H9 (cell line): ENCODE measurements at regions not wholly inside any gene's neighbourhood (a gene's known extent, or its start where the extent isn't known, plus 50 kb on each side); places are given as distances from the start of the nearest gene placed in this dataset.

Experiments used
- DNase-seq: peaks from one replicate; pipeline ENCODE4 v3.0.0-alpha.2; 2017
- H2AFZ ChIP-seq: one replicate; pipeline ENCODE4 v1.6.1; 2013; ENCODE audit warnings: mild to moderate bottlenecking, low read length, control low read depth, moderate library complexity
- H2AK5ac ChIP-seq: 2 replicates; pipeline ENCODE4 v1.6.1; 2013; ENCODE audit warnings: low read length, control low read depth, mixed read lengths; ENCODE audit not compliant: insufficient read length
- H2BK120ac ChIP-seq: one replicate; pipeline ENCODE4 v1.6.1; 2013; ENCODE audit warnings: low read depth, mild to moderate bottlenecking, low read length, control low read depth, inconsistent platforms; ENCODE audit not compliant: poor library complexity, severe bottlenecking
- H2BK12ac ChIP-seq: 2 replicates; pipeline ENCODE4 v1.6.1; 2013; ENCODE audit warnings: low read length, control low read depth, mixed read lengths, low read depth; ENCODE audit not compliant: insufficient read length
- H2BK15ac ChIP-seq: 2 replicates; pipeline ENCODE4 v1.6.1; 2013; ENCODE audit warnings: low read depth, low read length, control low read depth
- H2BK20ac ChIP-seq: one replicate; pipeline ENCODE4 v1.6.1; 2013; ENCODE audit warnings: low read depth, mild to moderate bottlenecking, low read length, control low read depth, inconsistent platforms; ENCODE audit not compliant: poor library complexity, severe bottlenecking
- H2BK5ac ChIP-seq: 2 replicates; pipeline ENCODE4 v1.6.1; 2013; ENCODE audit warnings: low read length, control low read depth, mixed read lengths; ENCODE audit not compliant: insufficient read length
- H3K14ac ChIP-seq: 2 replicates; pipeline ENCODE4 v1.6.1; 2013; ENCODE audit warnings: low read length, control low read depth; ENCODE audit not compliant: insufficient read depth
- H3K18ac ChIP-seq: 2 replicates; pipeline ENCODE4 v1.6.1; 2013; ENCODE audit warnings: low read depth, mild to moderate bottlenecking, mixed read lengths, low read length, control low read depth; ENCODE audit not compliant: insufficient read length
- H3K23ac ChIP-seq: 2 replicates; pipeline ENCODE4 v1.6.1; 2013; ENCODE audit warnings: low read length, control low read depth, mixed read lengths, low read depth; ENCODE audit not compliant: insufficient read length
- H3K23me2 ChIP-seq: 2 replicates; pipeline ENCODE4 v1.6.1; 2013; ENCODE audit warnings: low read depth, mild to moderate bottlenecking, mixed read lengths, low read length, control low read depth; ENCODE audit not compliant: insufficient read length, poor library complexity, severe bottlenecking
- H3K27ac ChIP-seq: 2 replicates; pipeline ENCODE4 v1.5.1; 2013; ENCODE audit warnings: low read length, control low read depth, mixed read lengths, low read depth; ENCODE audit not compliant: insufficient read length
- H3K27me3 ChIP-seq: 2 replicates; pipeline ENCODE4 v1.6.1; 2013; ENCODE audit warnings: low read length, control low read depth, inconsistent platforms; ENCODE audit not compliant: insufficient read depth
- H3K4ac ChIP-seq: 2 replicates; pipeline ENCODE4 v1.6.1; 2013; ENCODE audit warnings: low read depth, mild to moderate bottlenecking, control low read depth, inconsistent platforms, low read length, moderate library complexity
- H3K4me1 ChIP-seq: 2 replicates; pipeline ENCODE4 v1.6.1; 2013; ENCODE audit warnings: low read length, control low read depth, inconsistent platforms; ENCODE audit not compliant: insufficient read depth
- H3K4me2 ChIP-seq: 2 replicates; pipeline ENCODE4 v1.6.1; 2013; ENCODE audit warnings: low read length, control low read depth, mixed read lengths; ENCODE audit not compliant: insufficient read length, insufficient read depth
- H3K56ac ChIP-seq: 2 replicates; pipeline ENCODE4 v1.6.1; 2013; ENCODE audit warnings: low read depth, mild to moderate bottlenecking, mixed read lengths, low read length, control low read depth; ENCODE audit not compliant: insufficient read length
- H3K79me1 ChIP-seq: 2 replicates; pipeline ENCODE4 v1.6.1; 2013; ENCODE audit warnings: low read depth, mild to moderate bottlenecking, moderate library complexity, low read length, control low read depth, inconsistent platforms; ENCODE audit not compliant: insufficient read depth, poor library complexity, severe bottlenecking
- H3K79me2 ChIP-seq: 2 replicates; pipeline ENCODE4 v1.6.1; 2013; ENCODE audit warnings: low read length, control low read depth, inconsistent platforms; ENCODE audit not compliant: insufficient read depth
- H3K9ac ChIP-seq: 2 replicates; pipeline ENCODE4 v1.6.1; 2013; ENCODE audit warnings: low read length, control low read depth, mixed read lengths; ENCODE audit not compliant: insufficient read length; ENCODE audit errors: extremely low read depth
- H3K9me3 ChIP-seq: one replicate; pipeline ENCODE4 v1.6.1; 2013; ENCODE audit warnings: low read depth, low read length, inconsistent platforms; ENCODE audit not compliant: control insufficient read depth
- H3T11ph ChIP-seq: one replicate; pipeline ENCODE4 v1.6.1; 2013; ENCODE audit warnings: mild to moderate bottlenecking, low read length, control low read depth, inconsistent platforms
- H4K20me1 ChIP-seq: one replicate; pipeline ENCODE4 v1.6.1; 2013; ENCODE audit not compliant: control insufficient read depth, insufficient read length, insufficient read depth
- H4K5ac ChIP-seq: 2 replicates; pipeline ENCODE4 v1.6.1; 2013; ENCODE audit warnings: low read depth, mild to moderate bottlenecking, mixed read lengths, low read length, control low read depth; ENCODE audit not compliant: insufficient read length
- H4K8ac ChIP-seq: replicated peaks from 2 replicates; pipeline ENCODE4 v1.6.1; 2013; ENCODE audit warnings: low read length, control low read depth, mixed read lengths, low read depth; ENCODE audit not compliant: insufficient read length
- H4K91ac ChIP-seq: 2 replicates; pipeline ENCODE4 v1.6.1; 2013; ENCODE audit warnings: low read depth, mild to moderate bottlenecking, moderate library complexity, mixed read lengths, low read length, control low read depth; ENCODE audit not compliant: insufficient read length
- H3K27ac Mint-ChIP-seq, 3 experiments: 2 replicates in 2 of 3; 3 replicates in 1 of 3; pipeline ENCODE4 v1.8.0; 2020 to 2021; ENCODE audit warnings: mixed read lengths in 3 of 3, mild to moderate bottlenecking in 1 of 3, moderate library complexity in 1 of 3
- H3K27me3 Mint-ChIP-seq: 2 replicates; pipeline ENCODE4 v1.8.0; 2021; ENCODE audit warnings: low read depth, mild to moderate bottlenecking, moderate library complexity, mixed read lengths
- H3K36me3 Mint-ChIP-seq, 3 experiments: 2 replicates in 2 of 3; 3 replicates in 1 of 3; pipeline ENCODE4 v1.8.0; 2020 to 2021; ENCODE audit warnings: low read depth in 3 of 3, mixed read lengths in 3 of 3; ENCODE audit not compliant: insufficient read depth in 1 of 3
- H3K4me1 Mint-ChIP-seq, 2 experiments: 2 replicates each; pipeline ENCODE4 v1.8.0; 2020; ENCODE audit warnings: mixed read lengths in 2 of 2
- H3K4me3 Mint-ChIP-seq, 2 experiments: 2 replicates in 1 of 2; 3 replicates in 1 of 2; pipeline ENCODE4 v1.8.0; 2020 to 2021; ENCODE audit warnings: mild to moderate bottlenecking in 2 of 2, mixed read lengths in 2 of 2, moderate library complexity in 1 of 2
- H3K9me3 Mint-ChIP-seq, 2 experiments: 2 replicates in 1 of 2; 3 replicates in 1 of 2; pipeline ENCODE4 v1.8.0; 2020; ENCODE audit warnings: mild to moderate bottlenecking in 2 of 2, mixed read lengths in 2 of 2, moderate library complexity in 1 of 2
- TF ChIP-seq, protein P1 (sequence below): fragments of 200-600 bp; sonication (generic); conservative IDR thresholded peaks from 3 replicates; pipeline ENCODE4 v1.8.0; 2021; ENCODE audit warnings: antibody characterized with exemption, mild to moderate bottlenecking

DNA sequence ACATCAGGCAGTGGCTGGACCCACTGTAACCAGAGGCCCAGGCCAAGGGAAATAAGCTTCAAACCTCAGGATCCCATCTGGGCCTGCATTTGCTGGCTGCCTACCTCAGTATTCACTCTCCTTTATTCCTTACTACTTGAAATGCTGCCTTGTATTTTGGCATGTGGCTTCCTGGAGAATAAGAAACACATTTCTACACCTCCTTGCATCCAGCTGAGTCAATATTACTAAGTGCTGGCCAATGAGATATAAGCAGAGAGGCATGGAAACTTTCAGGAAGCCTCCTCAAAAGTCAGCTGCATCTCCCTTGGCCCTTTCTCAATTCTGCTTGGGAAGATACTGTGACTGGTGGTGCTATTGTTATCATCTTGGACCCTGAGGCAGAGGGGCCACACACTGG lies 59.8 kb upstream of the RELL1 start:
- Histone ChIP-seq H4K91ac (no peak overlapping the region), H3K56ac (no peak overlapping the region), H3K27me3 (no peaks in the 10 kb centered on the region), H3K79me2 (no peaks in the 10 kb centered on the region), H2BK20ac (no peak overlapping the region), H3K23ac (no peak overlapping the region), H3K9ac (no peak overlapping the region), H4K8ac (no peak overlapping the region), H3K9me3 (no peaks in the 10 kb centered on the region), H4K5ac (no peak overlapping the region), H3K4me1 (no peaks in the 10 kb centered on the region), H2BK120ac (no peak overlapping the region), H2BK12ac (no peak overlapping the region), H3K14ac (no peak overlapping the region), H3K18ac (no peak overlapping the region), H3K79me1 (no peaks in the 10 kb centered on the region), H3K27ac (no peak overlapping the region), H3T11ph (no peak overlapping the region), H3K23me2 (no peaks in the 10 kb centered on the region), H3K4ac (no peak overlapping the region), H3K4me2 (no peak overlapping the region), H4K20me1 (no peaks in the 10 kb centered on the region), H2BK5ac (no peak overlapping the region), H2AFZ (no peak overlapping the region), H2AK5ac (no peak overlapping the region), H2BK15ac (no peak overlapping the region)
- Mint-ChIP-seq H3K4me1 (peaks cover 0 to 2% of the 10 kb centered on the region in 2 experiments; a peak in 1 of 4 replicates), H3K4me3 (no peak overlapping the region), H3K9me3 (peaks cover 0 to 6% of the 10 kb centered on the region in 2 experiments; a peak in 2 of 5 replicates), H3K36me3 (no peaks in the 10 kb centered on the region; a peak in 1 of 7 replicates), H3K27ac (no peak overlapping the region), H3K27me3 (no peaks in the 10 kb centered on the region)
- TF ChIP-seq, protein P1, sequence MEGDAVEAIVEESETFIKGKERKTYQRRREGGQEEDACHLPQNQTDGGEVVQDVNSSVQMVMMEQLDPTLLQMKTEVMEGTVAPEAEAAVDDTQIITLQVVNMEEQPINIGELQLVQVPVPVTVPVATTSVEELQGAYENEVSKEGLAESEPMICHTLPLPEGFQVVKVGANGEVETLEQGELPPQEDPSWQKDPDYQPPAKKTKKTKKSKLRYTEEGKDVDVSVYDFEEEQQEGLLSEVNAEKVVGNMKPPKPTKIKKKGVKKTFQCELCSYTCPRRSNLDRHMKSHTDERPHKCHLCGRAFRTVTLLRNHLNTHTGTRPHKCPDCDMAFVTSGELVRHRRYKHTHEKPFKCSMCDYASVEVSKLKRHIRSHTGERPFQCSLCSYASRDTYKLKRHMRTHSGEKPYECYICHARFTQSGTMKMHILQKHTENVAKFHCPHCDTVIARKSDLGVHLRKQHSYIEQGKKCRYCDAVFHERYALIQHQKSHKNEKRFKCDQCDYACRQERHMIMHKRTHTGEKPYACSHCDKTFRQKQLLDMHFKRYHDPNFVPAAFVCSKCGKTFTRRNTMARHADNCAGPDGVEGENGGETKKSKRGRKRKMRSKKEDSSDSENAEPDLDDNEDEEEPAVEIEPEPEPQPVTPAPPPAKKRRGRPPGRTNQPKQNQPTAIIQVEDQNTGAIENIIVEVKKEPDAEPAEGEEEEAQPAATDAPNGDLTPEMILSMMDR, result no peak
- no peak for DNase-seq
